Loucy (cell line): ENCODE measurements at regions not wholly inside any gene's neighbourhood (a gene's known extent, or its start where the extent isn't known, plus 50 kb on each side); places are given as distances from the start of the nearest gene placed in this dataset.

Experiments
- H2AFZ ChIP-seq: fragments of 200-600 bp; sonication (generic); 2 replicates; pipeline ENCODE4 v1.6.0; 2016; ENCODE audit warnings: antibody characterized with exemption, mild to moderate bottlenecking, low read length, moderate library complexity
- H3F3A ChIP-seq: fragments of 200-600 bp; 2 replicates; pipeline ENCODE4 v1.6.0; 2016; ENCODE audit warnings: antibody characterized with exemption, low read depth, mild to moderate bottlenecking
- H3K27me3 ChIP-seq: fragments of 200-600 bp; sonication (generic); 2 replicates; pipeline ENCODE4 v1.6.1; 2014; ENCODE audit warnings: low read length, mild to moderate bottlenecking; ENCODE audit not compliant: insufficient read depth, poor library complexity, severe bottlenecking
- H3K36me3 ChIP-seq: fragments of 200-600 bp; sonication (generic); 2 replicates; pipeline ENCODE4 v1.6.1; 2016; ENCODE audit warnings: low read length; ENCODE audit not compliant: insufficient read depth
- H3K4me1 ChIP-seq: fragments of 200-600 bp; sonication (generic); 2 replicates; pipeline ENCODE4 v1.5.1; 2014; ENCODE audit warnings: low read length, mild to moderate bottlenecking; ENCODE audit not compliant: insufficient read depth, poor library complexity, severe bottlenecking
- H3K4me2 ChIP-seq: fragments of 200-600 bp; sonication (generic); 2 replicates; pipeline ENCODE4 v1.6.0; 2014; ENCODE audit warnings: antibody characterized with exemption, low read length, low read depth, mild to moderate bottlenecking; ENCODE audit not compliant: poor library complexity, severe bottlenecking
- H3K4me3 ChIP-seq: fragments of 200-600 bp; sonication (generic); 2 replicates; pipeline ENCODE4 v1.5.1; 2014; ENCODE audit warnings: low read length, mild to moderate bottlenecking, mixed read lengths; ENCODE audit not compliant: poor library complexity, severe bottlenecking
- H3K79me2 ChIP-seq: fragments of 200-600 bp; sonication (generic); 2 replicates; pipeline ENCODE4 v1.6.1; 2014; ENCODE audit warnings: low read length; ENCODE audit not compliant: insufficient read depth
- H3K9ac ChIP-seq: fragments of 200-600 bp; sonication (generic); 2 replicates; pipeline ENCODE4 v1.6.0; 2014; ENCODE audit warnings: mild to moderate bottlenecking, low read depth, low read length, moderate library complexity; ENCODE audit not compliant: poor library complexity, severe bottlenecking
- H3K9me2 ChIP-seq: fragments of 200-600 bp; sonication (generic); replicated peaks from 2 replicates; pipeline ENCODE4 v1.6.1; 2016; ENCODE audit warnings: low read depth, low read length, mixed read lengths
- H3K9me3 ChIP-seq: fragments of 200-600 bp; sonication (generic); 2 replicates; pipeline ENCODE4 v1.6.1; 2014; ENCODE audit warnings: mild to moderate bottlenecking, antibody characterized with exemption, low read length, low read depth; ENCODE audit not compliant: insufficient read depth
- H4K20me1 ChIP-seq: fragments of 200-600 bp; sonication (generic); 2 replicates; pipeline ENCODE4 v1.6.0; 2014; ENCODE audit warnings: antibody characterized with exemption, low read length, mild to moderate bottlenecking; ENCODE audit not compliant: insufficient read depth, poor library complexity, severe bottlenecking
- EZH2phosphoT487 ChIP-seq: fragments of 200-600 bp; IDR thresholded peaks from 2 replicates; pipeline ENCODE4 v1.6.1; 2018; ENCODE audit warnings: antibody characterized with exemption, mild to moderate bottlenecking, moderate library complexity, borderline replicate concordance
- TF ChIP-seq, protein P1 (sequence below): fragments of 200-600 bp; sonication (generic); conservative IDR thresholded peaks from 2 replicates; pipeline ENCODE4 v1.5.1; 2014; ENCODE audit warnings: mild to moderate bottlenecking, antibody characterized with exemption, low read length

- Histone ChIP-seq H3K79me2 (no peaks in the 10 kb centered on the region), H3K27me3 (no peaks in the 10 kb centered on the region), H3K36me3 (no peaks in the 10 kb centered on the region), H3K9me3 (no peaks in the 10 kb centered on the region), H2AFZ (no peak overlapping the region), H3F3A (no peaks in the 10 kb centered on the region), H3K4me3 (no peak overlapping the region), H4K20me1 (no peaks in the 10 kb centered on the region), H3K4me1 (no peaks in the 10 kb centered on the region), H3K9me2 (no peaks in the 10 kb centered on the region), H3K4me2 (no peak overlapping the region), H3K9ac (no peak overlapping the region)
- TF ChIP-seq, protein P1, sequence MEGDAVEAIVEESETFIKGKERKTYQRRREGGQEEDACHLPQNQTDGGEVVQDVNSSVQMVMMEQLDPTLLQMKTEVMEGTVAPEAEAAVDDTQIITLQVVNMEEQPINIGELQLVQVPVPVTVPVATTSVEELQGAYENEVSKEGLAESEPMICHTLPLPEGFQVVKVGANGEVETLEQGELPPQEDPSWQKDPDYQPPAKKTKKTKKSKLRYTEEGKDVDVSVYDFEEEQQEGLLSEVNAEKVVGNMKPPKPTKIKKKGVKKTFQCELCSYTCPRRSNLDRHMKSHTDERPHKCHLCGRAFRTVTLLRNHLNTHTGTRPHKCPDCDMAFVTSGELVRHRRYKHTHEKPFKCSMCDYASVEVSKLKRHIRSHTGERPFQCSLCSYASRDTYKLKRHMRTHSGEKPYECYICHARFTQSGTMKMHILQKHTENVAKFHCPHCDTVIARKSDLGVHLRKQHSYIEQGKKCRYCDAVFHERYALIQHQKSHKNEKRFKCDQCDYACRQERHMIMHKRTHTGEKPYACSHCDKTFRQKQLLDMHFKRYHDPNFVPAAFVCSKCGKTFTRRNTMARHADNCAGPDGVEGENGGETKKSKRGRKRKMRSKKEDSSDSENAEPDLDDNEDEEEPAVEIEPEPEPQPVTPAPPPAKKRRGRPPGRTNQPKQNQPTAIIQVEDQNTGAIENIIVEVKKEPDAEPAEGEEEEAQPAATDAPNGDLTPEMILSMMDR = no peak
- TF ChIP-seq EZH2phosphoT487 = no peak
Observed at GRCh38 chr11:23429569-23429968, 569.3 kb upstream of the CCDC179 start.

GRCh38 chr11:23453522-23453921, 593.2 kb upstream of the CCDC179 start:
- Histone ChIP-seq H3K27me3 (no peaks in the 10 kb centered on the region), H3K4me2 (no peak overlapping the region), H3K9me3 (no peaks in the 10 kb centered on the region), H4K20me1 (no peaks in the 10 kb centered on the region), H2AFZ (no peak overlapping the region), H3K4me3 (no peak overlapping the region), H3K79me2 (no peaks in the 10 kb centered on the region), H3K9me2 (no peaks in the 10 kb centered on the region), H3K36me3 (no peaks in the 10 kb centered on the region), H3K4me1 (no peaks in the 10 kb centered on the region), H3F3A (no peaks in the 10 kb centered on the region), H3K9ac (no peak overlapping the region)
- TF ChIP-seq EZH2phosphoT487 = no peak
- TF ChIP-seq, protein P1 = no peak

DNA sequence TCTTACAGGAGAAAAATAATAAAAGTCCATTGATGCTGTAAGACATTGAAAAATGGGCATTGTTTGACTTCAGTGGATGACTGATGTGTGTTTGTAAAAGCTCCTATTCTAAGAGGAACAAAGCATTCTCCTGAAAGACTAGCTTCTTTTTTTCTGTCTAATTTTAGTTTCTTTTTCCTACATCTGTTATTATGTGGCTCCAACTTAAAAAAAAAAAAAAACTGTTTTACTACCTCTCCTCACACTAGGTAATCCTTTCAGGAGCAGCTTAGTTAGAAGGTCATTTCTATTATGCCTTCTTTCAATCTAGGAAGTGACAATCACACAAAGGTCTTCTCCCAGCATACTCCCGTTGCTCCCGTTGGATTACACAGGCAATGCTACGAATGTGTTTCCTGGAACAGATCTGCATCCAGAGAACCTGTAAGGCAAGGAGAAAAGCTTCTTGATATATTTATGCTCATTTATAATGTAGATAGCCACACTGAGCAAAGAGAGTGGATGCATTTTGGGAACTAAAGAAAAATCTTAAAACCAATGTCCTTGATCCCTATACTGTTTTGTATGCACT, 595.1 kb upstream of the CCDC179 start:
- no peaks in the 10 kb centered on the region for H3K79me2 ChIP-seq
- no peaks in the 10 kb centered on the region for H3K9me3 ChIP-seq
- no peaks in the 10 kb centered on the region for H3K36me3 ChIP-seq
- no peak overlapping the region for H2AFZ ChIP-seq
- no peak overlapping the region for H3K9ac ChIP-seq
- no peaks in the 10 kb centered on the region for H4K20me1 ChIP-seq
- TF ChIP-seq, protein P1 = no peak
- TF ChIP-seq EZH2phosphoT487 = no peak
- no peak overlapping the region for H3K4me2 ChIP-seq
- H3F3A ChIP-seq = no peaks in the 10 kb centered on the region
- H3K27me3 ChIP-seq = no peaks in the 10 kb centered on the region
- no peaks in the 10 kb centered on the region for H3K9me2 ChIP-seq
- no peaks in the 10 kb centered on the region for H3K4me1 ChIP-seq
- H3K4me3 ChIP-seq = no peak overlapping the region
